Adrenal gland (tissue), 5 donors: ENCODE measurements at regions not wholly inside any gene's neighbourhood (a gene's known extent, or its start where the extent isn't known, plus 50 kb on each side); places are given as distances from the start of the nearest gene placed in this dataset.

ENCODE experiments used
- POLR2A ChIP-seq, 2 donors: fragments of 450-650 bp; IDR thresholded peaks; one replicate each; pipeline ENCODE4 v1.6.1; 2017; ENCODE audit warnings: antibody characterized with exemption in 2 of 2, mild to moderate bottlenecking in 2 of 2, moderate library complexity in 1 of 2
- TF ChIP-seq, protein P1 (sequence below), 6 experiments: fragments of 450-650 bp in 4 of 6; fragments of 200-600 bp in 2 of 6; sonication (generic) in 1 of 6; IDR thresholded peaks; 1 replicate in 5 of 6; 2 replicates in 1 of 6; pipeline versions ENCODE4 v1.5.1 to v1.8.0; 2016 to 2021; ENCODE audit warnings: antibody characterized with exemption in 6 of 6, mild to moderate bottlenecking in 2 of 6, moderate library complexity in 1 of 6
- donor health status: DM: no; HTN: no; CAD: no.

DNA sequence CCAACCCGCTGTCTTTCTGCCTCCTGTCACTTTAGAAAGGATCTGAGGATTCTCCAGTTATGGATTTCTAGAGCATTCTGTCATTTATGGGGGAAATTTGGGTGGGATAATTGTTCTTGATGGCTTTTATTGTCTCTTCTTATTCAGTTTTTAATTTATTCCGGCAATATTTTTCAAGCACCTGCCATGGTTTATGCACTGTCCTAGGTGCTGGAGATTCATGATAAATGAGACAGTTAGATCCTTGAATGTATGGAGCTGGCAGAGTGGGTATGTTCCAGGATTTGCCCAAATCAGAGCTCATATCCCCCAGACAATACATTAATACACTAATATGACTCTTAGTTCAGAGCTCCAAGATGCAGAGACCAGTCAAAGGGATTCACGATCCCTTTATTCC is 146.8 kb upstream of the PRKCQ start:
- TF ChIP-seq, protein P1, sequence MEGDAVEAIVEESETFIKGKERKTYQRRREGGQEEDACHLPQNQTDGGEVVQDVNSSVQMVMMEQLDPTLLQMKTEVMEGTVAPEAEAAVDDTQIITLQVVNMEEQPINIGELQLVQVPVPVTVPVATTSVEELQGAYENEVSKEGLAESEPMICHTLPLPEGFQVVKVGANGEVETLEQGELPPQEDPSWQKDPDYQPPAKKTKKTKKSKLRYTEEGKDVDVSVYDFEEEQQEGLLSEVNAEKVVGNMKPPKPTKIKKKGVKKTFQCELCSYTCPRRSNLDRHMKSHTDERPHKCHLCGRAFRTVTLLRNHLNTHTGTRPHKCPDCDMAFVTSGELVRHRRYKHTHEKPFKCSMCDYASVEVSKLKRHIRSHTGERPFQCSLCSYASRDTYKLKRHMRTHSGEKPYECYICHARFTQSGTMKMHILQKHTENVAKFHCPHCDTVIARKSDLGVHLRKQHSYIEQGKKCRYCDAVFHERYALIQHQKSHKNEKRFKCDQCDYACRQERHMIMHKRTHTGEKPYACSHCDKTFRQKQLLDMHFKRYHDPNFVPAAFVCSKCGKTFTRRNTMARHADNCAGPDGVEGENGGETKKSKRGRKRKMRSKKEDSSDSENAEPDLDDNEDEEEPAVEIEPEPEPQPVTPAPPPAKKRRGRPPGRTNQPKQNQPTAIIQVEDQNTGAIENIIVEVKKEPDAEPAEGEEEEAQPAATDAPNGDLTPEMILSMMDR (IDR thresholded peaks at IDR 0.05) = no peak
- no peak for TF ChIP-seq POLR2A (IDR thresholded peaks at IDR 0.05)
